Caki2 (cell line): ENCODE measurements at regions not wholly inside any gene's neighbourhood (a gene's known extent, or its start where the extent isn't known, plus 50 kb on each side); places are given as distances from the start of the nearest gene placed in this dataset.

ENCODE experiments used
- DNase-seq: peaks from one replicate; pipeline ENCODE4 v3.0.0-alpha.2; 2015; ENCODE audit warnings: low read depth
- in situ Hi-C: cut with HindIII; loops from 2 replicates; pipeline ENCODE4 v1.10.0; 2016; ENCODE audit warnings: low sequenced_read_pairs, low pct_unique_long_range_greater_than_20kb, mixed read lengths

GRCh38 chr6:126253431-126253830, 86.5 kb upstream of the CENPW start:
- in situ Hi-C loops = no loop called here
- DNase-seq = no peak

DNA sequence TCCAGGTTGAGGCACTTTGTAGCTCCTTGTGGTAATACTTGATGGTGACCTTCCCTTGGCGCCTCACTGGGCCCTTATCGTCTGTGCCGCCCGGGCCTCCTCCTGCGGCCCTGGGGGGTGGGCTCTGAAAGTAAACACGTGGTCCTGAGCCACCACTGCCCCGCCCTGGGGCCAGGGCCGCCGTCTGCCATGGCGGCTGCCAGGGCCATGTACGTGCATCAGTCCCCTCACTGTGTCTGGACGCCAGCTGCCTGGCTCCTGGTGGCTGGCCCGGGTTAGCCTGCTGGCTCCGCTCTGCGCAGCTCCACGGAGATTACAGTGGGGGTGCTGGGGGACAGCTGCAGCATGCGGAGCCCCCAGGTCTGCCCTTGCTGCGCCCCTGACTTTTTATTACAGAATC, 81.8 kb upstream of the CENPW start:
- in situ Hi-C loops = no loop called here
- no peak for DNase-seq

GRCh38 chr6:126261792-126262421, 78.0 kb upstream of the CENPW start:
- in situ Hi-C loops = no loop called here
- DNase-seq = no peak

- no peak for DNase-seq
- in situ Hi-C loops = no loop called here
Observed at GRCh38 chr6:126264265-126264664, 75.7 kb upstream of the CENPW start.

DNA sequence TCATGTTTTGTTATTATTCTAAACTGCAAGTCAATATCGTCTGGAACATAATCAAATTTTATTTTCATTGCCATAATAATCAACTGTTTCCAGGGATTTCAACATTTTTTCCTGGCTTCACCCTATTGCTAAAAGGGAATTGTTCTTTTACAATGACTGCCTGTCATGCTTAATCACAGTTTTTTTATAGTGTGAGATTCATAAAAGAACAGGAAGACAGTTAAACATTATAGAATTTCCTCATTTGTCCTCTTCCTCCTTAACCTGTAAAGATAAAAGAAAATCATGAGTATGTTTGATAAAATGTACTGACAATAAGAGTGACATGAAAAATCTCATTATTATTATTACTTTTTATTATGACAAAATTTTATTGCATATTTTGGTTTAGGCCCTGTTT, 73.3 kb upstream of the CENPW start:
- no peak for DNase-seq
- in situ Hi-C loops = no loop called here

- peak; percentile 8 for DNase-seq
- in situ Hi-C loops = no loop called here
Observed at GRCh38 chr6:126267626-126268025, 72.3 kb upstream of the CENPW start.

DNA sequence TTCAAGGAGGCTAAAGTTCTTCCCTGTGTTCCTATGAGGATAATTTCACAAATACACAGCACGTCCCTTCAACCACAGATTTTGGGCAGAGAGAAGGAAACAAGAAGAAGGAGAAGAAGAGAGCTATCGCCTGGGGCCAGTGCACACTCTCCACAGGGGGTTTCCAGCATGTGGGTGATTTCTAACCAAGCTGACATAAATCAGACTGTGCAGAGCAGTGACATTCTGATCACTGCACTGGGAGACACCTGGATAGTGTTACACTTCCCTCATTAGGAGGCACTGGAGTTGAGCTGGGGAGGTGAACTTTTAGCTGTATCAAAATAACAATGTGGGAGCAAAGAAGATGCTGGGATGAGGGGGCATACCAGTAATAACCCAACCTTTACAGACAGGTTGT, 71.8 kb upstream of the CENPW start:
- in situ Hi-C loops = no loop called here
- peak; percentile 19 for DNase-seq

- no peak for DNase-seq
- in situ Hi-C loops = no loop called here
Observed at GRCh38 chr6:126280287-126280686, 59.6 kb upstream of the CENPW start.

DNA sequence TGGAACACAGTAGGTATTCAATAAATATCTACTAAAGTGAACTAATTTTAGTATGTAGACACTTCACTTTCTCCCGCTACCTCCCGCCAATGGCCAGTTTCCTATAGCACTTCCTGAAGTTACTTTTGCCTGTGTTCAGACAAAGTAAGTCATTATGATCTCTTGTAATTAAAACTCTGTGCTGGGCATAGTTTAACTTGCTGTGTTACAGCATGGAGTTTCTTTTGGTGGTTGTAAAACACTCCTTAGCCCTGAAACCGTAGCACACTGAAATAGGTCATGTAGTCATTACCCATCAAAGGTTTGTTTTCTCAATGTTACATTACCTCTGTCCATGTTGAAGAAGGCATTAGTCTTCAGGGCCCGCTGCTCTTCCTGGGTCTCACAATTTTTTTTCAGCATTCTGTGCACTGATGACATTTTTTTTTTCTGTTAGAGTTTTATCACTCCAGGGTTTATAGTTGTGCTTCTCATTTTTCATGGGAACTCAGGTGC, 54.0 kb upstream of the CENPW start:
- DNase-seq = no peak
- in situ Hi-C loops = no loop called here
